CD4-positive, alpha-beta T cell treated with Interleukin-17A for 4 hours (primary cell): ENCODE measurements at regions not wholly inside any gene's neighbourhood (a gene's known extent, or its start where the extent isn't known, plus 50 kb on each side); places are given as distances from the start of the nearest gene placed in this dataset.

Experiments
- DNase-seq: peaks from one replicate; pipeline ENCODE4 v3.0.0-alpha.2; 2020; ENCODE audit warnings: mixed read lengths

DNA sequence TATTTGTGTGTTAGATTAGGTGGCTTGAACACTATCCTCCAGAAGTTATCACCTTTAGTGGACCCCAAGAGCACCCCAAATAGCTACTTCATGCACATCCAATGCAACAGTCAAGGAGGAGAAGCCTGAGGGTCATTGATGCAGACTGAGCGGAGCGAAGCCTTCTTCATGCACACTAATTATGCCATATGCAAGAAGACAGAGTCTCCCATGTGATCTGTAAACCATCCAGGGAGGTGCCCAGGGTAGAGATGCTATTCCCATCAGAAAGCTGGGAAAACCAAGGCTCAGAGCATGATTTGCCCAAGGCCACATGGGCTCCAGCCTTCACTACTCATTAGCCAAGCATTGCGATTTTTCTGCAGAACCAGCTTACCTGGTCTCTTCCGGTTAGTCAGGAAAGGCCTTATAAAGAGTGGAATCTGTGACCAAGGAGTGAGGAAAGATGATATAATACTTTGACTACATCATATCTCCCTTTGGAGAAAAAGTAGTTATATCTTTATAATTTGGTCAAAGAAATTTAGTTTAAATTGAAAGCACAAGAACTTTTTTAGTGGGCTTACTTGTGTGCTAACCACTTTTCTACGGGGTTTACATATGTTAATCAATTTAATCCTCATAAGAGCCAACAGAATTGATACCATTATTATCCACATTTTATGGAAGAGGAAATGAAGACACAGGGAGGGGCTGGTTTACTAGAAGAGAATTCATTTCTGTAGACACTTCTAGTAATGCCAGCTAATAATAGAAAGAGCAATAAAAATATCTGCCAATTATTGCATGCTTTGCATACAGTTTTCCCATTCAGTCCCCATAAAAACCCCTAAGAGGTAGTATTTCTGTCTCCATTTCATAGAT lies 220.0 kb downstream of the ESM1 start:
- no peak for DNase-seq

DNA sequence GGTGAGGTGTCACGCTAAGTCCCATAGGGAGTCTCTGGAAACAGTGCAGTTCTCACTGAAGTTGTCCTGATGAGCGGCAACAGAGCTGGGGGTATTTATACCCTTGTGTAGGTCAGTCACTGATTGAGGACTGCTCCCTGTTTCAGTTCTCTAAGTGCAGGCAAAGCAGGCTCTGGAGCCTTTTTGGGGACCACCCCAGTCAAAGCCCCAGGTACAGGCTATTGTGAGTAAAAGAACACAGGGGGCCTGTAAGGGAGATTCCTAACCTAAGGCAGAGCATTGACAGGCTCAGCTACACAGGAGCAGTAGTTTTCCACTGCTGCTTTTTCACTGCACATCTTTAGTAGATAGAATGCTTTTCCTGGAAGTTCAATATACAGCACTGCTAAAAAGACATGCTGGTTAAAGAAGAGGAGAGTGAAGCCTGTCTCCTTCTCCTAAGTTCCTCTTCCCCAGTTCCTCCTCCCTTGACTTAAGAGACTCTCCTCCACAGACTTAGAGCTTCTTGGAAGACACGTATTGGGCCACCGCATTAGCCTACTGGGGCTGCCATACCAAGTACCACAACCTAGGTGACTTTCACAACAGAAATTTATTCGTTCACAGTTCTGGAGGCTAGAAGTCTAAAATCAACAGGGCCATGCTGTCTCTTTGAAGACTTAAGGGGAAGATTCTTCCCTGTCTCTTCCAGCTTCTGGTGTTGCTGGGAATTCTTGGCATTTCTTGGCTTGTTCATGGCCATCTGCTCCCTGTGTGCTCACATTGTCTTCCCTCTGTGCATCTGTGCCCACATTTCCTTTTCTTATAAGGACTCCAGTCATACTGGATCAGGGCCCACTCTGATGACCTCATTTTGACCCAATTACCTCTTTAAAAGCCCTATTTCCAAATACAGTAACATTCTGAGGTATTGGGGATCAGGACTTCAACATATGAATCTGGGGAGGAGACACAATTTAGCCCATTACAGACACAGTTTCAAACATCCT lies 221.0 kb downstream of the ESM1 start:
- DNase-seq = no peak

DNA sequence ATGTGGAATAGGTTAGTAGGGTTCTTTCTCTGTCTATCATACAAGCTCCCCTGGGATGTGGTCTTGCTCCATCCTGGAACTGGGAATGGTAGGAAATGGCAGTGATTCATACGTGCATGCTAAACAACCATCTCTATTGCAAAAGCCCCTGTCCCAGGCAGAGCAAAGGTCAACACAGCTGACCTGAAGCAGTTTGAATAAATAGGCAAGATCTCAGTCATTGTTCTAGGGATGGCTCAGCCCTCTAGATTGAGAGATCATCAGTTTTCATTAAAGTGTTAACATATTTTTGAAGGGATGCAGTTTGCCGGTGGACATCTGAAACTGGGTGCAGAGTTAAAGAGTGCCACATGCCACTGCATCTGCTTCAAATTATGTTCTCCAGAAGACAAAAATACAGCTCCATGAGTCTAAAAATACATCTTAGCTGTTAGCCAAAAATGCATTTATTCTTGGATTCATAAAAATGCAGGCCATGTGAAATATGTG lies 224.1 kb downstream of the ESM1 start:
- DNase-seq = no peak

DNA sequence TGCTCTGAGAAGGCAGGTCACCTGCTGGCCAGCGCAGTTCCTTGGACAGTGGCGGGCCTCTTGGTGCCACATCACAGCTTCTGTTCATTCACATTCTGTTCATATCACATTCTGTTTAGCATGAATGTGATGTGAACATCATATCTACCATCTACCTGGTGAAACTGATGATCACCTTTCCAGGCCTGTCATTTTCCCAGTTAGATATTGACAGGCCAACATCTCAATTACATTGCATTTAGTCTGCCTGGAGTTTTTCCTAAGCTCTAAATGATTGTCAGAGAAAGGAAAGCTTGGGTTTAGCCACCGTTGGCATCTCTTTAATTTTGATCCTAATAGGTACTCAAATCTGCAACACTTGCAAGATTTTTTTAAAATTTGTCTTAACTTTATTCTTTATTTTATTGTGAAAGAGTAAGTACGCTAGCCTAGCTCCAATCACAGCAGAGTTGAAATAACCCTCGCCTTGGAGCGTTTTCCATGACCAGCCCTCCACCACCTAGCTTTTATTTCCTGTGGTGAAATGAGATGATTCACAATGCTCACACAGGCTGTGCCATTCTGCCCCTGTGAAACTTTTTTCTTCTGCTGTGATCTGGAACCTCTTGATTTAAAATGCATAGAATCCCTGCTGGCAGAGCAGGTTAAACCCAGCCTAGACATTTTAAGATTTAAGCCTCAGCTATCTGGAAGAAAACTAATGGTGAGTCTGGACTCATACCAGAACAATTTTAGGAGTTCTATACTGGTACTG lies 225.0 kb downstream of the ESM1 start:
- DNase-seq = no peak

DNA sequence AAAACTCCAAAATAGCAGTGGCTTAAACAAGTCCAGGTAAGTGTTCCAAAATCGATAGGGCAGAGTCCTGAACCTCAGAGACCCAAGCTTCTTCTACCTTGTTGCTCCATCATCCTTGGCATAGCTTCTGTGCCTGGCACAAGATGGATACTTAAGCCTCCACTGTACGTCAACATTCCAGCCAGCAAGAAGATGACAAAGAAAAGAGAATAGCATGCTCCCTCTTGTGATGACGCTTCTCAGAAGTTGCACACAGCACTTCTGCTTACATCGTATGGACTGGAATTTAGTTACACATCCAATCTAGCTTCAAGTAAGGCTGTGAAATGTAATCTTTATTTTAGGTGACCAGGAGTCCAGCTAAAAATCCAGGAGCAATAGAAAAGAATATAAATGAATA lies 227.4 kb downstream of the ESM1 start:
- DNase-seq = no peak

DNA sequence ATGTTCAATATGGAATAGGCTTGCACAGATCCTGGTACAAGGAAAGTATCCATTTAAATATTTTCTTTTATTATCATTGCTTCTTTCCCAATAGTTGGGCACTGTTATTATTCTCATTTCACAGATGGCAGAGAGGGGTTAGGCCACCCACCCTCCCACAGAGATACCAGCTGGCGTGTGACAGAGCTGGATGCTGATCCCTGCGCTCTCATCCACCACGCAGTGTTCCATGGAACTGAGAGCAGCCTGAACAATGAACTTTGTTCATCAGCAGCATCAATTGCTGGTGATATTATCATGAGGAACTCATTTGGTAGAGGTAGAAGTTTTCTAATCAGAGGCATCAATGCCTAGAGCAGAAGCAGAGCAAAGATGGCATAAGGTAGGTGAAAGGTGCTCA lies 227.9 kb downstream of the ESM1 start:
- no peak for DNase-seq

DNA sequence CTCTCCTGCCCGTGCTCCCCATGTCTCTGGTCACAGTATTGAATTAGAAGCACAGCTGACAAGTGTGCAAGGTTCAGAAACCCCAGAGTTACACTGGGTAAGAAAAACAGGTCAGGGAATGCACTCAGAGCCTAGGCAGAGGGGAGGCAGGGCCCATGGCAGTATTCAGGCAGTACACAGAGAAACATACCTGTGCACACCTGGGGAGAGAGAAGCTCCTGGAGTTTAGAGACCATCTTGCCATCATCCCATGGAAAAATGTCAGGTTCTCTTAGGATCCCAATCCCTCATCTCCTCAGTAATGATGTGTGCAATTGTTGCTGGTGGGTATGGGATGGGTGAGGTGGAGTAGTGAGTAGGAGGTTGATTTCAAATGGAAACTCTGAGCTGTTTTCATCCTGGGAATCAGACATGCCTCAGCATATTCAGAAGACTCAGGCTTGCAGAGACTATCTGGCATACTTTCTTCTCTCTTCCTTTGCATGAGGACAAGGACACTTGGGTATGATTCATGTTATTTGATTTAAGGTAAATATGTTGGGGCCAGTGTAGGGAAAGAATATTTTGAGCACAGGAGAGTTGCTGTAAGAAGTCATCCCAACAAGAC lies 228.5 kb downstream of the ESM1 start:
- DNase-seq = no peak

DNA sequence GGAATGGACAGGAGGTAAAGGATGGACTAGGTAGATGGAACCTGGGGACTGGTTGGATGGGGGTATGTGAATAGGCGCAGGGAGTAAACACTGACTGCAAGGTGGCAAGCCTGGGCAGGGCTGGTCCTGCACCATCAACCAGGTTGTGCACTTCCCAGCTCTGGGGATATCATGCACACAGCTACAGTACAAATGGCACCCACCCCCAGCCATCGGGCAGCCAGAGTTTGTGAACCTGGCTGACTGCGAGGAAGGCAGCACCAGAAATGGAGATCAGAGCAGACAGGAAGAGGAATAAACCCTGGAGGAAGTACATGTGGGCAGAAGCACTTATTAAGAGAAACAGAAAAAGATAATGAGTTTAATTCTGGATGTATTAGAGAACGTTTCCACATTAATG lies 229.1 kb downstream of the ESM1 start:
- peak; percentile 9 for DNase-seq

DNA sequence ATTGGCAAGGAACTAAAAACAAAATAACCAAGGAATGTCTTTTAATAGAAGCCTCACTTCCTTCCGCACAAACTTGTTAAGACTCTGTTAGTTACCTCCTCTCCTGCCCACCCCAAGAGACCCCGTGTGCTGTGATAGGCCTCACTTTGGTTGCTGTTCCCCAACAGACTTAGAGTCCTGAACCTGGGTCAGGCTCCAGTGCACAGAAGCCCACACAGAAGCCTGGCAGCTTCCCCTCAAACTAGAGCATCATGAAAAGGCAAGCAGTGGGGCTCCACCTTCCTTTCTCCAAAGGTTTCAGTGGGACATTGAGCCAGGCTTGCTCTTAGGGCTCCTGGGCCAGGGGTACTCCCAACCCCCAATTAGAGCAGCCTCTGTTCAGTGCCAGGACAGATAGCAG lies 230.5 kb downstream of the ESM1 start:
- no peak for DNase-seq

DNA sequence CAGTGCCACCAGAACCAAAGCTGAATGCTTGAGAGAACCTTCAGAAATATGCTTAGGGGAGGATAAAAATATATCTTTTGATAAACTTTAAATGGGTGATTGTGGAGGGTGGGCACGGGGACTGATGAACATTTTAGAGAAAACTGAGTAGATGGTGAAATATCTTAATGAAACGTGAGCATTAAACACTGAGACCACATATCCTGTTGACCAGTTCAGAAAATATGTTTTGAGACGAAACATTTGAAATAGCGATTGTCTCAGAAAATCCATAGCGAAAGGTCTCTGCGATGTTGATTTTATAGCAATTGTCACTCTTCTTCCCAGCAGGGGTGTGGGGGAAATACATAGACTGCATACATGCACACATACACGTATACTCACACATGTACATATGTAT lies 231.0 kb downstream of the ESM1 start:
- no peak for DNase-seq

DNA sequence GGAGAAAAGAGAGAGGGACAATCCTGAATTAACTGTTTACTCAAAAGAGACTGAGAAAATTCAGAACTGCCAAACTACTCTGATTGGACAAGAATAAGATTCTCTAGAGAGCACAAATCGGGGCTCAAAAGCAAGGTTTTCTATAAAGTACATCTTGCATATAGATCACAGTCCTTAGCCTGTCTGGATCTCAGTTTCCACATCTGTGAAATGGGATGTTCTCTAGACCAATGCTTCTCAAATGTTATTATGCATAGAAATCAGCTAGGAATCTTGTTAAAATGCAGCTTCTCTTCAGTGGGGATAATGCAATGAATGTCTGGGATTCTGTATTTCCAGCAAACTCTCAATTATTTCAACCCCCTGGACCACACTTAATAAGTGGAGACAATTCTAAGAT lies 231.6 kb downstream of the ESM1 start:
- DNase-seq = no peak

DNA sequence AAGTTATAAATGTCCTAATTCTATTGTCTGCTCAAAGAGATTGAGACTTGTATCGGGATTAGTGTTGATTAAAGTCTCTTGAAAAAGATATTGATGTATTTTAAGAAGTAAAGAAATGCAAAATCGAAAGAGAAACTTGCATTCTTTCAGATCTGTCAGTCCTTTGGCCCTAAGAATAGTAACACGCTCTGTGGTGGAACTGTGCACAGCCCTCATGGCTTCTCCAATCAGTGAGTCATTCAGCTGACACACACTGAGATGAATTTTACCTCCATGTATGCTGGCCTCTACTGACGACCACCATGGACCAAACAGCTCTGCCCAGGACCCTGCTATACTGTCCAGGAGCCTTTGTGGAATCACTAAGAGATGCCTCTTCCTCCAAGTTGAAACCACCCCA lies 232.4 kb downstream of the ESM1 start:
- peak; percentile 31 for DNase-seq

DNA sequence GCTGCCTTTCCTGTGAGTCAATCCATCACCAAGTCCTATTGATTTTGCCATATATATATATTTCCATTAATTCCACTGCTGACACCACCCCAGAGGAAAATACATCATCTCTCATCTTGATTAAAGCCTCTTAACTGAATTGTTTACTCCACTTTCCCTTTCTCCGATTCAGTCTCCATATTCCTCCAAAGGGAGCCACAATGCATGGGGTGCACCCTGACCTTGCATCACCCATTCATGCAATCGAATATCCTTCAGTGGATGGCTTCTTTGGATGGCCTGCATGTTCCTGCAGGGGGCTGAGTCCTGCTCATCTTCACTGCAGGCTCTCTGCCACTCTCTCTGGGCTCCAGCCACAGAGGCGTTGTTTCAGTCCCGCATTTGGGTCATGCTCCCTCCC lies 231.0 kb downstream of the SNX18 start:
- DNase-seq = no peak

DNA sequence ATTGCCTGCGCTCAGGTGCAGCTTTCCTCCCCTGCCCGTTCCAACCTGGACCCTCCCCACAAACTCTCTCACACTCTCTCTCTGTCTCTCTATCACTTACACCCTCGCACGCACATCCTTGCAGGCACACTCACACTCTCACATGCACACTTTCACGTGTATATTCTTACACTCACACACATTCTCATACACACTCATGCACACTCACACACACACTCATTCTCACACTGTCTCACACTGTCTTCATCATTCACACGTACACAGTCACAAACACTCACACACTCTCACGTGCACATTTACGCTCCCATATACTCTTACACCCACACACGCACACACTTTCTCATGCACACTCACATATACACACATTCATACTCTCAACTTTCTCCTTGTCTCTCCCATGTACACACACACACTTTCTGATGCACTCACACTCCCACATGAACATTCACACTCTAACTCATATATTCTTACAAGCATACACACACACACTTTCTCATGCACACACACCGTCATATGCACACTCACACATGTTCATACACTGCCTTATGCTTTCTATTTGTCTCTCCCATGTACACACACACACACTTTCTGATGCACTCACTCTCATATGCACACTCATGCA lies 229.3 kb downstream of the SNX18 start:
- DNase-seq = no peak

DNA sequence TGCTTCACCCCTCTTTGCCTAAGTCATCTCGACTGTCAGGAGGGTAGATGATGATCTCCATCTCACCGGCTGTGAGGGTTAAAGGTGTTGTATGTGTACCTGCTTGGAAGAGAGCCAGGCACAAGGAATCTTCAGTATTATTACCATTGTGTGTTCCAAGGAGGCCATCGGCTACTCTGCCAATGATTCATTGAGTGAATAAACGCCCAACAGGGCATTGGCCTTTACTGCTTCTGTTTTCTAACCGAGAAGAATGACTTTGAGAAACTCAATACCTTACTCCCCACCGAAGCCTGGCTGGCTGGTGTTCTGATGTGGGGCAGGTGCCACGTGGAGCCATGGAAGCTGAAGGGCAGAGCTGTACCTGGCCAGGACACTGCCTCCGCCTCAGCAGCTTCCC lies 228.8 kb downstream of the SNX18 start:
- DNase-seq = no peak

DNA sequence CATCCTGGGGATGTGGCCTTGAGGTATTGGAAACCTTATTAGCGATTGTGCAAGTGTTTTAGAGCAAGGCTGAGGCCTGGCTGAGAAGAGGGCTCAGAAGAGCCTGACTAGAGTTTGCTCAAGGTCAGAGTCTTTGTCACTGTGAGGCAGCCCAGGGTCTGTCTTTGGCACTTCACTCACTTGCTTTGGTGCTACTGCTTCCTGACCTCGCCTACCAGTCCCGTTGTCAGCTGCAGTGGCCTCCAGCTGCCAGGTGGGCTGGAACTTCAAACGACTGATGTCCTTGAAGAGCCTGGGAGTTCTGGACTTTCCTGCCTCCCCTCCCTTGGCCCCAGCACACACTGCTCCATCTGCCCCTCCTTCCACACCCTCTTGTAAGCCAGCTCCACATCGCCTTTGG lies 228.0 kb downstream of the SNX18 start:
- no peak for DNase-seq

DNA sequence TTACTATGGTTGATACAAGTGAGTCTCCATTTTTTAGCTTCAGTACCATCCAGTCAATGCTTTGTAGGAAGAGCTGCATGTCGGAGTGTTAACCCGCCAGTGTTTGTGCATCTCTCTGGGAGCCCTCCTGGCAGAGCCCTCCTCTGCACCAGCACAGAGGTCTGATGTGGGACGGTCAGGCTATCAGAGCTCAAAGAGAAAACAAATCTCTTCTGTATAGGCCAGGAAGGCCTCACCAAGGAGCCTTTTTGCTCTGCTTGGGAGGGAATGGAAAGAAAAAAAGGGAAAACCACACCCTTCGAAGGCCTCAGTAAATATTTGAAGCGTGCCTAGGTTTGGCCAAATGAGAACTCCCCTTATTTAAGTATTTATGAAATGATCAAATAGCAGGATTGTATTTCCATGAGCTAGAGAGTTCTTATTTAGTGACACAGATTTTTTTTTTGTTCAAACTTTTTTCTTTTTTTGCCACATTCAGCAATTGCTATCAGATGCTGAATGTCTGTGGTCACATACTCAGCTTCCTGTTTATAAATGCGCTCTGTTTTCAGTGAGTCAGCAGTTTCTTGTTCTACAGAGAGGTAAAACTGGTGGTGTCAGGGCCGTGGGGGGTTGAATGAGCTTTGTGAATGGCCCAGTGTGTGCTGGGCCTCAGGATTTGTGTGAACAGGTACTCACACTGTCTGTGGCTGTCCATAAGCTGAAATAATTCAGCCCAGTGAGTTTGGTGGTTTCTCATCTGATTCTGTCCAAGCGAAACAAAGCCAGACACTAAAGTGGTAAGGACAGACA lies 226.6 kb downstream of the SNX18 start:
- DNase-seq = peak; percentile 66

DNA sequence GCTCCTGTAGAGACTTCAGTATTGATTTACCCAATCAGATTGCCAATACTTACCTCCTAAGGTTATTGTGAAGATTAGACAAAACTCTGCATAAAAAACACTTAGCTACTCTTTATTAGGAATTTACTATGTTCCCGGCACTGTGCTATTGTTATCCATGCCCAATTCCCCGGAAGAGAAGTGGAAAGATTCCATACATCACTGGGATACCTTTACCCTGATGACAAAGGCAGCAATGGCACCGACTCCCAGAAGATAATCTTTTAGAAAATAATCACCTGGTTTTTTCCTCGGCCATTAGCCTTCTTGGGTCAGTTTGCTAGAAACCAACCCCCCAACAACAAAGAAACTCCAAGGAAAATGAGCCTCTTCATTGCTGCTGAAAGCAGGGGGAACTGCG lies 226.0 kb downstream of the SNX18 start:
- no peak for DNase-seq

DNA sequence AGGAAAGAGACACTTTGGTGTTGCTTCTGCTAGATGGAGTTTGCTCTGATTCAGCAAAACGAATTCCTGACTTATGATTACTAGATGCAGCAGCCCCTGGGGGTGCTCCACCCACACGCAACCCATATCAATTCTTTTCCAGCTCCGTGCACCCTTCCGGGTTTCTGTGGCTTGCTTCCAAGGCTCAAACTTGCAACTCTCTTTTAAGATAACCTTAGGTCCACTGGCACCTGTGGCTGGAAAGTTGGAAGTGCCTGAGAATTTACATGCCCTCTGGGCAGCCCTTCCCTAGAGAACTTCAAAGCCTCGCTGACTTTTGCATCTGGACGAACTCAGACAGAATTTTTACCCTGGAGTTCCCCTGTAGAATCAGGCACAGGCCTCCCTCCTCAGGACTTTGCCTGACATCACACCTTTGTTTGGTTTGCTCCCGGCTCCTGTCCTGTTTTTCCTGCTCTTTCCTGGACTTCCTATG lies 224.9 kb downstream of the SNX18 start:
- no peak for DNase-seq

DNA sequence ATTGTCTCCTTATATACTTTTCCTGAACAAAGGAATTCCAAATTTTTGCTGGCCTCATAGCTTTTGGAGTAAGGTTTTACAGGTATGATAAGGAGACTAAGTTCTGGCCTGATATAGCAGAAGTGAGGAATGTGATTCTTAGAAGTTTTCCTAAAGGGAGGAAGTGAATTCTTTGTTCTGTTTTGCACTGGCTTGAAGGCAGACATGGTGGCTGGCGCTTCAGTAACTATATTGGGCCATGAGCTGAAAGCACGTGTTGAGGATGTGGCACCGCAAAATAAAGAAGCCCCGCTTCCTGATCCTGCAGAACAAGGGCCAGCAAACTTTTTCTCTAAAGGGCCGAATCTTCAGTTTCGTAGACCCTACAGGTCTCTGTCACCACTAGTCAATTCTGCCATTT lies 224.2 kb downstream of the SNX18 start:
- DNase-seq = no peak

DNA sequence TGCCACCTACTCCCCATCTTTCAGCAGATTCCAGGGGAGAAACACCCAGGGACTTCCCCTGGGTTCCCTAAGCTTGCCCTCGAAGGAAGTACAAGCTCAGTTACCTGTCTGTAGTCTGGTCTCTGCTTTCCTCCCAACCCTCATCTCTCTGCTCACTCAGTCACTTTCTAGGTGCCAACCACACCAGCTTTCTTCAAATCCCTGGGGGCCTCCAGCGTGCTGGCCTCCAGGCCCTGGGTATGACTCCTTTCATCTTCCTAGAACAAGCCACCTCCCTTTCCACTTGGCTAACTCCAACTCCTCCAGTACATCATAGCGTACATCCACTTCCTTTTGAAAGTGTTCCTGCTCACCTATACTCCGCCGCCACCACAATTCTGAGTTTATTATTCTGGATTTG lies 222.6 kb downstream of the SNX18 start:
- DNase-seq = no peak
